Stimulated activated CD8-positive, alpha-beta memory T cell treated with anti-CD3 and anti-CD28 coated beads, Interleukin-7, amount 100 ng/mL, for 48 hours (primary cell): ENCODE measurements at regions not wholly inside any gene's neighbourhood (a gene's known extent, or its start where the extent isn't known, plus 50 kb on each side); places are given as distances from the start of the nearest gene placed in this dataset.

Experiments
- DNase-seq, 2 donors: peaks; one replicate each; pipeline ENCODE4 v3.0.0-alpha.2; 2020; ENCODE audit warnings: low read depth in 1 of 2; ENCODE audit errors: extremely low read depth in 1 of 2

DNA sequence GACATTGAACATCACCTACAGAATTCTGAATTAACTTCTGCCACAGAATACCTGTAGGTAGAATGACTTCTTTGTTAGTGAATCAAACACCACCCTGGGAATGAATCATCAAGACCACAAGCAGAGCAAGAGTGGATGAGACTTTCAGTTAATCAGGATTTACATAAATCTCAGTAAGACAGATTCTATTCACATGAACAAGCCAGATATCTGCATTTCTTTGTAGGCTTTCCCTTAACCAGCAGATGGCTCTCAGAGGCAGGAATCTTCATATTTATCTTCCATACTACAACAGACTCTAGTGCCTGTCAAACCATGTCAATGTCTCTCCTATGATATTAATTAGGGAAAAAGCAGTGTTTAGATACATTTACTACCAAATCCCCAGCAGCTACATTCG, 412.1 kb downstream of the KLF12 start:
- DNase-seq: no peak

DNA sequence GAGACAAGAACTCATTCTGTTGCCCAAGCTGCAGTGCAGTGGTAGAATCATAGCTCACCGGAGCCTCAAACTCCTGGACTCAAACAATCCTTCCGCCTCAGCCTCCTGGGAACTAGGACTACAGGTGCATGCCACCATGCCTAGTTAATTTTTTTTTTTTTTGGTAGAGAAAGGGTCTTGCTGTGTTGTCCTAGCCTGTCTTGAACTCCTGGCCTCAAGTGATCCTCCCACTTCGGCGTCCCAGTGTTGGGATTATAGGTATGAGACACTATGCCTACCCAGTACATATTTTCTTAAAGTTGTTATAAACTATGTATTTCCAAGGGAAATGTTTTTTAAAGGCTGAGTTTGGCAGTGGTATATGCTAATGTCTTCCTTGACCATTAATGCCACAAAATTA, 412.6 kb downstream of the KLF12 start:
- no peak for DNase-seq

DNA sequence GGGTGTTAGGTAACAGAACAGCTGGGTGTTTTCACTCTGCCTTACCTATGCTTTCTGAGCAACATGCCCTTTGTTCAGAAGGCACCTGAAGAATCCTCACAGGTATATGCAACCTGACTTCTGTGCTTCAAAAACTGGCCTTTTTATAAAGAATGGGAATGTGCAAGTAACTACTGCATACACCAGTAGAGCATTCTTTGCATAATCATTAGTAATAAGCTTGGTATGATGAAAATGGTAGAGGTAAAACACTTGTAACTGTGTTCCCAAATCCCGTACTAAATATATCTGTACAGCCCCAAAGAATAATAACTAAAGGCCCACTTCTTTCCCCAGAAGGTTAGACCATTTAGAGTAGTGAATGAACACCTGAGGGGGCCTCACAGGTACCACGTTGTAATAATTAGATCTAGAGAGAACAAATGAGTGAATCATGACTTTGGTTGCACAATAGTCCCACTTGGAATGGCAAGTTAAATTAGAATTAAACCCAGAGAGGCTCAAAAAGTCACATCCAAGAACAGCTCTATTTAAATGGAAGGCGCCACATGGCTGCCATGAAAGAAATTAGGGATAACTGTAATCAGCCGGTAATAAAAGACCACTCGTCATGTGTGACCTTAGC, 413.9 kb downstream of the KLF12 start:
- no peak for DNase-seq

GRCh38 chr13:73718246-73718645, 416.0 kb downstream of the KLF12 start:
- no peak for DNase-seq

GRCh38 chr13:73717632-73718031, 416.6 kb downstream of the KLF12 start:
- no peak for DNase-seq

- no peak for DNase-seq
These were observed 418.2 kb downstream of the KLF12 start for GRCh38 chr13:73715911-73716510.

DNA sequence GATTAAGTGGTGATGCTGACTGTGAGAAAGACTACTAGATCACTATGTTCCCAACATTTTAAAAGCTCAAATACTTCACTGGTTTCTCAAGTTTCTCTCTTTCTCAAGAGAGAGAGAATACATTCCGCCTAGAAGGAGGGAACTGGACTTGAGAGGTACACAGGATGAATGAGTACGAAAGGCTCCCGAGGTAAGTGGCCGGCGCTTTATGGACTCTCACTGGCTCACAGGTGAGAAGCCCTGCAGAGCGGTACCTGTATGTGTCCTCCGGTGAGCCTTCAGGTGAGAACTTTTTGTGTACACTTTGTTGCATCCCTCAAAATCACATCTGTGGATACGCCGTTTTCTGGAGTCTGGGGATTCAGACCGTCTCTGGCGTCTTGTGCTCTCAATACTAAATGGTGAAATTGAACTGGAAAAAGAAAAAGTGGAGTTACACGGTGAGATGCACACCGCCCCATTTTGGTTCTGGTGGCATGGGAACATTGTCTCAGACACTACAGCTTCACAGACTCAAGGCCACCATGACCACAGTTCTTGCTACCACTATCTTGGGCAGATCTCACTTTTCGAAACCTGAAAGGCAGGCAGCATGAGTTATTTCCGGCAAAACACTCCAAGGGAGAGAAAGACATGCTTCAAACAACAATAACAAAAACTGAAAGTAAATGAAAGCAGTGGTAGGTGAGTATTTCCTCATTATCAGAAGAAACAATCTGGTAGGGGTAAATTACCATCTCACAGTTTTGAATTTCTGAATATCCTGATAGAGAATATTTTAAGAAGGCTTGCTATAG, 418.9 kb downstream of the KLF12 start:
- peak in 1 of 2 donors; percentile 40 for DNase-seq

DNA sequence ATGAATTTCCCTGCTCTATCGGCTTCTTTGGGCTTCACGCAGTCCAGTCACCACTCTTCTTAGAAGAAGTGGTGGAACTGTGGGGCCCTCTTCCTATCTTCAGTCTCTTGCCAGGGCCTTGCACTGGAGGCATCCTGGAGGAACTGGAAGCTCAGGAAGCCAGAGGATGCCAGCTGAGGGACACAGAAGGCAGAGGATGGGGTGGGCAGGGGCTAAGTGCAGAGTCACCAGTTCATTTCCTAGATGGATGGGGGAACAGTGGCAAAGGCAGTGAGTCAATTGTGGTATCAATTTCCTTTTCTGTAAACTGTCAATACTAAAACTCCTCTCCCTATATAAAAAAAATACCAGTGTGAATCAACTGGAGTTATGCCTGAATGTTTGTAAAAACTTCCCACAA, 419.7 kb downstream of the KLF12 start:
- DNase-seq: no peak

GRCh38 chr13:73708393-73708985, 425.7 kb downstream of the KLF12 start:
- DNase-seq: no peak

GRCh38 chr13:73704587-73704986, 429.6 kb downstream of the KLF12 start:
- no peak for DNase-seq

DNA sequence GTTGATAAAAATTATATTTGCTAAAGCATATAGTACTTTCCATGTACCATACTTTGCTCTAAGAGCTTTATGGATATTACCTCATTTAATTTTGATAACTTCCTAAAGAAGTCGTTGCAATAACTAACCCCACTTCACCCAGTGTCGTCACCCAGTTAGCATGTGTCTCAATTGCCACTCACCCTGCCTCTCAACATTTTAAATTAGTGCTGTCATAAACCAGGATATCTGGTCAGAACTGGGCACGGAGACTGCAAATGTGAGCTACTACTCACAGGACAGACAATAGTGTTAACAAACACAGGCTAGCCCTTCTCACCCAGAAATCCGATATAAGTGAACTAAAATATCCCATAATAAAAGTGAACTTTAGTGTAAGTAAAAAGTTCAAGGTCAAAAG, 430.6 kb downstream of the KLF12 start:
- no peak for DNase-seq

- DNase-seq: no peak
These were observed 431.7 kb downstream of the KLF12 start for GRCh38 chr13:73702419-73703071.

GRCh38 chr13:73701160-73701559, 433.0 kb downstream of the KLF12 start:
- DNase-seq: no peak

DNA sequence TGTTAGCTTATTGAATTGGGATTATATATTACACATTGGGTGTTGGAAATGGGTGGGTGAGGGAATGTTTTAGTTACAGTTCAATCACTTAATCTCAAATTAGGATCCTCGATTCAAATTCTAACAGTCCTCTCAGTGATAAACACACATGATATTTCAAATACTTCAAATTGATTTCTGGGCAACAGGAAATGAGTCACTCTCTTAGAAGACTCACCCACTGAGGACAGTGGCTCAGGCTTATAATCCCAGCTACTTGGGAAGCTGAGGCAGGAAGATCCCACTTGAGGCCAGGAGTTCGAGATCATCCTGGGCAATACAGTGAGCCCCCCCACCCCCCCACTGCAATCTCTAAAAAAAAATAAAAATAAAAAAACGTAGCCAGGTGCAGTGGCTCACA, 435.3 kb downstream of the KLF12 start:
- no peak for DNase-seq

DNA sequence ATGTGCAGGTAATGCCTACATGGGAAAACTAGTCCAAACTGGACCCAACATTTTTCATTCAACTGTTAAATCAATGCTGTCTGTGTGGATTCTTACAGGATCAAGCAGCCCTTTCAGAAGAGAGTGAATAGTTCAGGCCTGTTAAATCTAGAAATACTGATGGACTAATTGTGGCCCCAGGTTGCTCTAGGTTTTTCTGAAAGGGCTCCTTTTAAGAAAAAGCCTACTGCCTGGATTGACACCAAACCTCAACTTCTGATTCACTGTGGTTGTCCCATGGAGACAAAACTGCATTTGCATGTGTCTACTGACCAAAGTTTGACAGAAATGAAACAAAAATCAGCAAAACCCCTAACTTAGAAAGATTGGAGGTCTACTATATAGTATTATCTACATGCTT, 437.0 kb downstream of the KLF12 start:
- DNase-seq: no peak

DNA sequence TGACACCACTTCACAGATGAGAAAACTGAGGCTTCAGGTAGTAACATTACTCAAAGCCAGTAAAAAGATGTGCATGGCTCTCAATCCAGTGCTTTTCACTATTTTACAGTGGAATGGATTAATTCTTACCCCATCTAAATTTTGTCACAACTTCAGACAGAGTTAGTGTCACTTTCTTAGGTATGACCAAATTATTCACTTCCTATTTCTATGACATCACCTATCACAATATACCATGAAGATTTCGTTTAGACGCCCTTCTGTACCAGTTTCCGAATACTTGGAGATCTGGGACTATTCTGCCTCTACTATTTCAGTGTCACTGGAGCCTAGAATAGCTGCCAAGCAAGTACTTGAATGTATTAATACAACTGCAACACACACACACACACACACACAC, 437.5 kb downstream of the KLF12 start:
- DNase-seq: no peak

- DNase-seq: no peak
These were observed 437.9 kb downstream of the KLF12 start for GRCh38 chr13:73696271-73696670.

DNA sequence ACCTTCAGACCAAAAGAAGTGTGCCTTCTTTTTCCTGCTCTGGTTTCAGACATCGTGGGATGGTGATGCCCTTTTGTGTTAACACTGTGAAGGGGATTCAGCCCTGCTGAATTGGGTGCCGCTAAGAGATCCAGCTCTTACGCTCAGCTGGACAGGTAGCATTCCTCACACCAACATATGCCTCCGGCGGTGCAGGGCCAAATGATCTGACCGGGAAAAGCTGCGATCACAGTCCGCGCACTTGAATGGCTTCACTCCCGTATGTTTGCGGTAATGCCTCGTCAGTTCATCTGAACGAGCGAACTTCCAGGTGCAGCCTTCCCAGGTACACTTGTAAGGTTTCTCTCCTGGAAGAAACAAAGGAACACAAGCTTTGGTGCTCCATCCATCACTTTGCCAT, 438.9 kb downstream of the KLF12 start:
- DNase-seq: no peak

GRCh38 chr13:73693215-73693614, 441.0 kb downstream of the KLF12 start:
- no peak for DNase-seq

DNA sequence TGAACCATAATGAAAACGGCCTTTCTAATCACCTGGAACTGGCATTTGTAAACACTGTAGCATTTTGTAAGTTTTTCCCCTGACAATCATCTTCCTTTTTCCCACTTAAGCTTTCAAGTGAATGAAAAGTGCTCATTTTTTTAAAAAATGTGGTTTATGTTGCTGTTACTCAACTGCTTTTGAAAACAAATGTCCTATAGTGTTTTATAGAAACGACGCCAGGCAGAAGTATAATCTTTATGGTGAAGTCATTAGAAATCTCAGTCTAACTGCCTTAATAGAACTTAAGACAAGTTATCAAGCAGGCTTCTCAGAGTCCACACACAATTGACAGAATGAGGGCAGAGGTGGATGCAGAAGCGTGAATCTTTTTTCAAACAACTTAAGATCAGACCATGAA, 442.3 kb downstream of the KLF12 start:
- DNase-seq: no peak

DNA sequence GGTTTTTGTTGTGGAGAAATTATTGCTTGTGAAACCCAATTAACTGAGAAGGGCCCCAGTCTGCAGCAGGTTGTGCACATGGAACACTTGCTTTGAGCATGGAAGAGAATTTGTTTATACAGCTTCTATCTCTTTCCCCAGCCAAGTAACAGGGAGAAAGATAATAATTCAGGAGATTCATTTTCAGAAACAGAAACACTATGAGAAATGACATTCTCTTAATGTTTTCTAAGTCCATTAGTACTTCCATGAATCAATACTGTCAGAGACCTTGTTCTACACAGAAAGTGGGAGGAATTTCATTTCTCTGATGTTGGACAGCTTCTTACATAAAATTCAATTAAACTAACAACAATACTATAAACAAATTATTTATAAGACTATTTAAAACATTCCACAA, 446.3 kb downstream of the KLF12 start:
- no peak for DNase-seq
